Sigmoid colon (tissue), 4 donors: ENCODE measurements at regions not wholly inside any gene's neighbourhood (a gene's known extent, or its start where the extent isn't known, plus 50 kb on each side); places are given as distances from the start of the nearest gene placed in this dataset.
"Not testable (repeated sequence)": the region's sequence is repeated elsewhere in the genome, so short reads cannot be mapped to it uniquely, and the experiment has no call there.

Experiments
- CTCF ChIP-seq, 4 experiments: fragments of 450-650 bp in 3 of 4; fragments of 200-600 bp in 1 of 4; IDR thresholded peaks; one replicate each; pipeline ENCODE4 v1.5.1; 2016 to 2019; ENCODE audit warnings: antibody characterized with exemption in 4 of 4, mild to moderate bottlenecking in 3 of 4, moderate library complexity in 2 of 4
- EP300 ChIP-seq, 4 donors: sonication (generic); formaldehyde crosslinking; IDR thresholded peaks; one replicate each; pipeline ENCODE4 v1.6.1; 2017; ENCODE audit warnings: antibody characterized with exemption in 4 of 4
- POLR2A ChIP-seq, 2 donors: fragments of 450-650 bp; IDR thresholded peaks; one replicate each; pipeline ENCODE4 v1.6.1; 2016; ENCODE audit warnings: antibody characterized with exemption in 2 of 2, mild to moderate bottlenecking in 2 of 2, moderate library complexity in 2 of 2

- TF ChIP-seq CTCF, EP300, POLR2A (IDR thresholded peaks at IDR 0.05): not testable (repeated sequence)
Measured at GRCh38 chr5:87134513-87134912, 133.2 kb upstream of the RASA1 start.
